ENCODE measurements at regions not wholly inside any gene's neighbourhood (a gene's known extent, or its start where the extent isn't known, plus 50 kb on each side); places are given as distances from the start of the nearest gene placed in this dataset.
A peak's percentile ranks its signal among the peaks of the same experiment; 100 is the strongest.

- CTCF ChIA-PET = no interaction called here
- no peaks in the 10 kb centered on the region for H3K4me1 ChIP-seq (ENCODE audit: control insufficient read depth in 1 of 2, extremely low read depth in 1 of 2, insufficient read depth in 2 of 2, low read length in 2 of 2)
- no peak overlapping the region for H3K4me3 ChIP-seq (ENCODE audit: control insufficient read depth in 1 of 2, extremely low read depth in 1 of 2, low read length in 1 of 2)
- H3K9me3 Mint-ChIP-seq = peaks cover 0 to 6% (median 6%) of the 10 kb centered on the region in 3 donors
- H3K27me3 ChIP-seq (replicated peaks in 1 of 2; ENCODE audit: control insufficient read depth in 2 of 2, extremely low read depth in 1 of 2, insufficient read depth in 2 of 2, low read length in 1 of 2) = no peaks in the 10 kb centered on the region
- no peaks in the 10 kb centered on the region for H3K4me1 Mint-ChIP-seq
- H3K27me3 Mint-ChIP-seq = no peaks in the 10 kb centered on the region
- no peaks in the 10 kb centered on the region for H3K36me3 ChIP-seq (ENCODE audit: control insufficient read depth in 2 of 2, extremely low read depth in 1 of 2, insufficient read depth in 1 of 2, low read length in 1 of 2)
- no peaks in the 10 kb centered on the region for H3K9me3 ChIP-seq
- DNase-seq = no peak
- no peak for ATAC-seq (replicated peaks in 1 of 4)
- H3K27ac ChIP-seq (ENCODE audit: low read length) = no peak overlapping the region
- 60% methylated on average over 3 of the region's 3 CpGs for WGBS (ENCODE audit: insufficient coverage)
- POLR2A ChIA-PET = no interaction called here
- H3K27ac Mint-ChIP-seq = no peak overlapping the region
- H3K36me3 Mint-ChIP-seq = no peaks in the 10 kb centered on the region
- H3K4me3 Mint-ChIP-seq = no peak overlapping the region
Observed at GRCh38 chr13:78258304-78258703, 339.7 kb upstream of the EDNRB start.

- Mint-ChIP-seq H3K27me3 (no peaks in the 10 kb centered on the region), H3K4me1 (no peaks in the 10 kb centered on the region), H3K4me3 (no peak overlapping the region), H3K36me3 (no peaks in the 10 kb centered on the region), H3K27ac (no peak overlapping the region), H3K9me3 (peaks cover 0 to 6% (median 6%) of the 10 kb centered on the region in 3 donors)
- H3K36me3 ChIP-seq (ENCODE audit: control insufficient read depth in 2 of 2, extremely low read depth in 1 of 2, insufficient read depth in 1 of 2, low read length in 1 of 2) = no peaks in the 10 kb centered on the region
- DNase-seq (no peak), ATAC-seq (replicated peaks in 1 of 4) (no peak)
- H3K9me3 ChIP-seq = no peaks in the 10 kb centered on the region
- ChIA-PET CTCF (no interaction called here), POLR2A (no interaction called here)
- H3K27ac ChIP-seq (ENCODE audit: low read length) = no peak overlapping the region
- no CpG with 5 or more reads among the region's 1 CpG for WGBS (ENCODE audit: insufficient coverage)
- no peak overlapping the region for H3K4me3 ChIP-seq (ENCODE audit: control insufficient read depth in 1 of 2, extremely low read depth in 1 of 2, low read length in 1 of 2)
- no peaks in the 10 kb centered on the region for H3K4me1 ChIP-seq (ENCODE audit: control insufficient read depth in 1 of 2, extremely low read depth in 1 of 2, insufficient read depth in 2 of 2, low read length in 2 of 2)
- no peaks in the 10 kb centered on the region for H3K27me3 ChIP-seq (replicated peaks in 1 of 2; ENCODE audit: control insufficient read depth in 2 of 2, extremely low read depth in 1 of 2, insufficient read depth in 2 of 2, low read length in 1 of 2)
Observed at GRCh38 chr13:78256484-78256883, 337.9 kb upstream of the EDNRB start.

- Mint-ChIP-seq H3K9me3 (no peaks in the 10 kb centered on the region), H3K27ac (no peak overlapping the region), H3K4me1 (no peaks in the 10 kb centered on the region), H3K4me3 (no peak overlapping the region), H3K36me3 (no peaks in the 10 kb centered on the region), H3K27me3 (no peaks in the 10 kb centered on the region)
- DNase-seq (no peak), ATAC-seq (replicated peaks in 1 of 4) (no peak)
- POLR2A ChIA-PET = no interaction called here
- no peaks in the 10 kb centered on the region for H3K27me3 ChIP-seq (replicated peaks in 1 of 2; ENCODE audit: control insufficient read depth in 2 of 2, extremely low read depth in 1 of 2, insufficient read depth in 2 of 2, low read length in 1 of 2)
- WGBS (ENCODE audit: insufficient coverage) = no CpG with 5 or more reads among the region's 3 CpGs
- H3K4me1 ChIP-seq (ENCODE audit: control insufficient read depth in 1 of 2, extremely low read depth in 1 of 2, insufficient read depth in 2 of 2, low read length in 2 of 2) = no peaks in the 10 kb centered on the region
- CTCF ChIA-PET = no interaction called here
- no peak overlapping the region for H3K4me3 ChIP-seq (ENCODE audit: control insufficient read depth in 1 of 2, extremely low read depth in 1 of 2, low read length in 1 of 2)
- no peaks in the 10 kb centered on the region for H3K9me3 ChIP-seq
- no peak overlapping the region for H3K27ac ChIP-seq (ENCODE audit: low read length)
- H3K36me3 ChIP-seq (ENCODE audit: control insufficient read depth in 2 of 2, extremely low read depth in 1 of 2, insufficient read depth in 1 of 2, low read length in 1 of 2) = no peaks in the 10 kb centered on the region
Observed at GRCh38 chr13:78254113-78254512, 335.5 kb upstream of the EDNRB start.

GRCh38 chr13:78247362-78247761 is 328.7 kb upstream of the EDNRB start:
- Histone ChIP-seq H3K36me3 (ENCODE audit: control insufficient read depth in 2 of 2, extremely low read depth in 1 of 2, insufficient read depth in 1 of 2, low read length in 1 of 2) (no peaks in the 10 kb centered on the region), H3K4me3 (ENCODE audit: control insufficient read depth in 1 of 2, extremely low read depth in 1 of 2, low read length in 1 of 2) (no peak overlapping the region), H3K27ac (ENCODE audit: low read length) (no peak overlapping the region), H3K9me3 (no peaks in the 10 kb centered on the region), H3K4me1 (ENCODE audit: control insufficient read depth in 1 of 2, extremely low read depth in 1 of 2, insufficient read depth in 2 of 2, low read length in 2 of 2) (no peaks in the 10 kb centered on the region), H3K27me3 (replicated peaks in 1 of 2; ENCODE audit: control insufficient read depth in 2 of 2, extremely low read depth in 1 of 2, insufficient read depth in 2 of 2, low read length in 1 of 2) (no peaks in the 10 kb centered on the region)
- no peak overlapping the region for H3K4me3 Mint-ChIP-seq
- ChIA-PET CTCF (no interaction called here), POLR2A (no interaction called here)
- no peak overlapping the region for H3K27ac Mint-ChIP-seq
- DNase-seq (no peak), ATAC-seq (replicated peaks in 1 of 4) (no peak)
- H3K4me1 Mint-ChIP-seq = no peaks in the 10 kb centered on the region
- H3K9me3 Mint-ChIP-seq = no peaks in the 10 kb centered on the region
- peaks cover 0 to 3% of the 10 kb centered on the region in 2 donors for H3K27me3 Mint-ChIP-seq
- H3K36me3 Mint-ChIP-seq = no peaks in the 10 kb centered on the region

- Mint-ChIP-seq H3K27ac (no peak overlapping the region), H3K36me3 (no peaks in the 10 kb centered on the region), H3K9me3 (no peaks in the 10 kb centered on the region), H3K4me3 (no peak overlapping the region), H3K27me3 (peaks cover 0 to 14% of the 10 kb centered on the region in 2 donors), H3K4me1 (no peaks in the 10 kb centered on the region)
- Histone ChIP-seq H3K4me3 (ENCODE audit: control insufficient read depth in 1 of 2, extremely low read depth in 1 of 2, low read length in 1 of 2) (no peak overlapping the region), H3K9me3 (no peaks in the 10 kb centered on the region), H3K27me3 (replicated peaks in 1 of 2; ENCODE audit: control insufficient read depth in 2 of 2, extremely low read depth in 1 of 2, insufficient read depth in 2 of 2, low read length in 1 of 2) (no peaks in the 10 kb centered on the region), H3K27ac (ENCODE audit: low read length) (no peak overlapping the region), H3K4me1 (ENCODE audit: control insufficient read depth in 1 of 2, extremely low read depth in 1 of 2, insufficient read depth in 2 of 2, low read length in 2 of 2) (no peaks in the 10 kb centered on the region), H3K36me3 (ENCODE audit: control insufficient read depth in 2 of 2, extremely low read depth in 1 of 2, insufficient read depth in 1 of 2, low read length in 1 of 2) (no peaks in the 10 kb centered on the region)
- CTCF ChIA-PET = interaction anchor here (1.0 to 1.1 kb wide), 2 partner anchors 94 to 737 kb away, joined by 4 read pairs; no protein-coding TSS in a partner anchor
- WGBS (ENCODE audit: insufficient coverage) = no CpG with 5 or more reads among the region's 4 CpGs
- DNase-seq (peak in 4 of 35 experiments; percentile 0 to 7 (median 4)), ATAC-seq (replicated peaks in 1 of 4) (no peak)
- POLR2A ChIA-PET = no interaction called here
Observed at GRCh38 chr13:78241278-78241919, 322.8 kb upstream of the EDNRB start.

GRCh38 chr13:78239714-78240113 is 321.1 kb upstream of the EDNRB start:
- ChIA-PET POLR2A (no interaction called here), CTCF (no interaction called here)

GRCh38 chr13:78238911-78239310 is 320.3 kb upstream of the EDNRB start:
- no peaks in the 10 kb centered on the region for H3K36me3 ChIP-seq (ENCODE audit: control insufficient read depth in 2 of 2, extremely low read depth in 1 of 2, insufficient read depth in 1 of 2, low read length in 1 of 2)
- Mint-ChIP-seq H3K4me3 (no peak overlapping the region), H3K27me3 (peaks cover 0 to 15% of the 10 kb centered on the region in 2 donors), H3K36me3 (no peaks in the 10 kb centered on the region), H3K27ac (no peak overlapping the region), H3K4me1 (no peaks in the 10 kb centered on the region), H3K9me3 (no peaks in the 10 kb centered on the region)
- no peak overlapping the region for H3K27ac ChIP-seq (ENCODE audit: low read length)
- no peaks in the 10 kb centered on the region for H3K4me1 ChIP-seq (ENCODE audit: control insufficient read depth in 1 of 2, extremely low read depth in 1 of 2, insufficient read depth in 2 of 2, low read length in 2 of 2)
- DNase-seq = no peak
- H3K27me3 ChIP-seq (replicated peaks in 1 of 2; ENCODE audit: control insufficient read depth in 2 of 2, extremely low read depth in 1 of 2, insufficient read depth in 2 of 2, low read length in 1 of 2) = no peaks in the 10 kb centered on the region
- H3K9me3 ChIP-seq = no peaks in the 10 kb centered on the region
- POLR2A ChIA-PET = no interaction called here
- WGBS (ENCODE audit: insufficient coverage) = 80% methylated on average over 1 of the region's 2 CpGs
- ATAC-seq (replicated peaks in 1 of 4) = no peak
- CTCF ChIA-PET = no interaction called here
- H3K4me3 ChIP-seq (ENCODE audit: control insufficient read depth in 1 of 2, extremely low read depth in 1 of 2, low read length in 1 of 2) = no peak overlapping the region

More at GRCh38 chr13:78239714-78240113, 321.1 kb upstream of the EDNRB start:
- WGBS (ENCODE audit: insufficient coverage) = 80% methylated on average over 1 of the region's 2 CpGs
- Histone ChIP-seq H3K27me3 (replicated peaks in 1 of 2; ENCODE audit: control insufficient read depth in 2 of 2, extremely low read depth in 1 of 2, insufficient read depth in 2 of 2, low read length in 1 of 2) (no peaks in the 10 kb centered on the region), H3K27ac (ENCODE audit: low read length) (no peak overlapping the region), H3K4me3 (ENCODE audit: control insufficient read depth in 1 of 2, extremely low read depth in 1 of 2, low read length in 1 of 2) (no peak overlapping the region), H3K9me3 (no peaks in the 10 kb centered on the region), H3K4me1 (ENCODE audit: control insufficient read depth in 1 of 2, extremely low read depth in 1 of 2, insufficient read depth in 2 of 2, low read length in 2 of 2) (no peaks in the 10 kb centered on the region), H3K36me3 (ENCODE audit: control insufficient read depth in 2 of 2, extremely low read depth in 1 of 2, insufficient read depth in 1 of 2, low read length in 1 of 2) (no peaks in the 10 kb centered on the region)
- no peak overlapping the region for H3K27ac Mint-ChIP-seq
- peaks cover 0 to 15% of the 10 kb centered on the region in 2 donors for H3K27me3 Mint-ChIP-seq
- H3K36me3 Mint-ChIP-seq = no peaks in the 10 kb centered on the region
- H3K4me3 Mint-ChIP-seq = no peak overlapping the region
- no peaks in the 10 kb centered on the region for H3K4me1 Mint-ChIP-seq
- ATAC-seq (replicated peaks in 1 of 4) (no peak), DNase-seq (no peak)
- no peaks in the 10 kb centered on the region for H3K9me3 Mint-ChIP-seq
